HEK293T (cell line): ENCODE measurements at regions not wholly inside any gene's neighbourhood (a gene's known extent, or its start where the extent isn't known, plus 50 kb on each side); places are given as distances from the start of the nearest gene placed in this dataset.
A peak's percentile ranks its signal among the peaks of the same experiment; 100 is the strongest.

Source experiments
- CTCF ChIA-PET: fragments of 350-600 bp; formaldehyde crosslinking; extraction: SDS; loops from one replicate; lab custom pipeline; 2021; ENCODE audit warnings: antibody characterized with exemption, inconsistent platforms; lab: Yijun Ruan, JAX
- POLR2A ChIA-PET: fragments of 350-600 bp; formaldehyde crosslinking; extraction: SDS; loops from one replicate; lab custom pipeline; 2020; ENCODE audit warnings: antibody characterized with exemption, inconsistent platforms; lab: Yijun Ruan, JAX
- DNase-seq: peaks from one replicate; pipeline ENCODE4 v3.0.0; 2012; ENCODE audit warnings: mixed read lengths; ENCODE audit errors: extremely low spot score
- ARNT ChIP-seq: fragments of 450-650 bp; IDR thresholded peaks from 2 replicates; pipeline ENCODE4 v1.6.1; 2017; ENCODE audit warnings: mild to moderate bottlenecking
- BHLHE40 ChIP-seq: fragments of 450-650 bp; IDR thresholded peaks from 2 replicates; pipeline ENCODE4 v1.6.1; 2016; ENCODE audit warnings: mild to moderate bottlenecking, moderate library complexity, borderline replicate concordance
- CTBP1 ChIP-seq: fragments of 450-650 bp; IDR thresholded peaks from 2 replicates; pipeline ENCODE4 v1.6.1; 2016; ENCODE audit warnings: borderline replicate concordance
- ELF4 ChIP-seq: fragments of 450-650 bp; IDR thresholded peaks from 2 replicates; pipeline ENCODE4 v1.6.1; 2017; ENCODE audit warnings: antibody characterized with exemption
- FOXA1 ChIP-seq: fragments of 450-650 bp; IDR thresholded peaks from 2 replicates; pipeline ENCODE4 v1.6.1; 2016; ENCODE audit warnings: mild to moderate bottlenecking
- FOXK2 ChIP-seq: fragments of 450-650 bp; IDR thresholded peaks from 2 replicates; pipeline ENCODE4 v1.6.1; 2016; ENCODE audit warnings: mild to moderate bottlenecking
- FOXM1 ChIP-seq: fragments of 450-650 bp; IDR thresholded peaks from 2 replicates; pipeline ENCODE4 v1.6.1; 2017; ENCODE audit warnings: mild to moderate bottlenecking, borderline replicate concordance
- HDGF ChIP-seq: fragments of 450-650 bp; IDR thresholded peaks from 2 replicates; pipeline ENCODE4 v1.6.1; 2017; ENCODE audit warnings: antibody characterized with exemption, borderline replicate concordance
- L3MBTL2 ChIP-seq: fragments of 450-650 bp; conservative IDR thresholded peaks from 2 replicates; pipeline ENCODE4 v1.6.1; 2016; ENCODE audit warnings: mild to moderate bottlenecking
- LEF1 ChIP-seq: fragments of 450-650 bp; IDR thresholded peaks from 2 replicates; pipeline ENCODE4 v1.6.1; 2017; ENCODE audit warnings: mild to moderate bottlenecking, borderline replicate concordance
- NFRKB ChIP-seq: fragments of 450-650 bp; IDR thresholded peaks from 2 replicates; pipeline ENCODE4 v1.6.1; 2016; ENCODE audit warnings: mild to moderate bottlenecking, moderate library complexity
- PKNOX1 ChIP-seq: fragments of 450-650 bp; IDR thresholded peaks from 2 replicates; pipeline ENCODE4 v1.6.1; 2016
- SP1 ChIP-seq: fragments of 450-650 bp; IDR thresholded peaks from 2 replicates; pipeline ENCODE4 v1.6.1; 2017
- SUZ12 ChIP-seq: fragments of 450-650 bp; IDR thresholded peaks from 2 replicates; pipeline ENCODE4 v1.6.1; 2016; ENCODE audit warnings: mild to moderate bottlenecking
- TARDBP ChIP-seq: fragments of 450-650 bp; IDR thresholded peaks from 2 replicates; pipeline ENCODE4 v1.6.1; 2016
- ZNF384 ChIP-seq: fragments of 450-650 bp; IDR thresholded peaks from 2 replicates; pipeline ENCODE4 v1.6.1; 2016

GRCh38 chr7:114026486-114027089 is 107.8 kb upstream of the PPP1R3A start:
- ChIA-PET POLR2A (no interaction called here), CTCF (no interaction called here)
- no peak for TF ChIP-seq FOXA1
- no peak for TF ChIP-seq CTBP1
- no peak for TF ChIP-seq SP1
- no peak for TF ChIP-seq BHLHE40
- TF ChIP-seq SUZ12: no peak
- DNase-seq: peak; percentile 33

- TF ChIP-seq ARNT: no peak
- TF ChIP-seq PKNOX1: peak; percentile 86
- TF ChIP-seq CTBP1: peak; percentile 88
- CTCF ChIA-PET: interaction anchor here (0.6 kb wide), 1 partner anchor 209 kb away, joined by 3 read pairs; no protein-coding TSS in a partner anchor
- POLR2A ChIA-PET: interaction anchor here (0.6 kb wide), 1 partner anchor 1614 kb away, joined by 3 read pairs; no protein-coding TSS in a partner anchor
- DNase-seq: peak; percentile 19
Measured at GRCh38 chr7:114021135-114021534, 102.3 kb upstream of the PPP1R3A start.

- CTCF ChIA-PET: no interaction called here
- DNase-seq: no peak
- POLR2A ChIA-PET: no interaction called here
- TF ChIP-seq NFRKB: no peak
- TF ChIP-seq L3MBTL2: no peak
- no peak for TF ChIP-seq CTBP1
- TF ChIP-seq ELF4: no peak
Measured at GRCh38 chr7:114008696-114009095, 89.9 kb upstream of the PPP1R3A start.

GRCh38 chr7:114007386-114007785 is 88.6 kb upstream of the PPP1R3A start:
- no peak for DNase-seq
- CTCF ChIA-PET: no interaction called here
- POLR2A ChIA-PET: no interaction called here
- TF ChIP-seq NFRKB (no peak), TARDBP (no peak), ARNT (no peak), ZNF384 (no peak), FOXK2 (no peak), SUZ12 (no peak), HDGF (no peak), SP1 (no peak), BHLHE40 (no peak), LEF1 (no peak), L3MBTL2 (no peak), PKNOX1 (no peak), FOXA1 (no peak), ELF4 (no peak), CTBP1 (no peak), FOXM1 (no peak)

GRCh38 chr7:113998934-113999333 is 80.1 kb upstream of the PPP1R3A start:
- ChIA-PET POLR2A (no interaction called here), CTCF (no interaction called here)
- no peak for TF ChIP-seq LEF1
- TF ChIP-seq SP1: no peak
- DNase-seq: no peak

- ChIA-PET POLR2A (no interaction called here), CTCF (no interaction called here)
- TF ChIP-seq HDGF (no peak), FOXM1 (no peak), ARNT (no peak), CTBP1 (no peak), FOXK2 (no peak), FOXA1 (no peak), PKNOX1 (no peak), ELF4 (no peak), LEF1 (no peak), TARDBP (no peak), ZNF384 (no peak)
- no peak for DNase-seq
Measured at GRCh38 chr7:113996405-113996804, 77.6 kb upstream of the PPP1R3A start.

- ChIA-PET CTCF (no interaction called here), POLR2A (no interaction called here)
- TF ChIP-seq ZNF384 (no peak), CTBP1 (no peak), HDGF (no peak), ELF4 (no peak), LEF1 (no peak), FOXA1 (no peak), FOXM1 (no peak), SP1 (no peak), L3MBTL2 (no peak), ARNT (no peak), NFRKB (no peak), BHLHE40 (no peak), TARDBP (no peak), SUZ12 (no peak), FOXK2 (no peak), PKNOX1 (no peak)
- DNase-seq: no peak
Measured at GRCh38 chr7:113986216-113986615, 67.4 kb upstream of the PPP1R3A start.
